K562 (cell line): ENCODE measurements at regions not wholly inside any gene's neighbourhood (a gene's known extent, or its start where the extent isn't known, plus 50 kb on each side); places are given as distances from the start of the nearest gene placed in this dataset.

Experiments
- ATAC-seq: fragments of 200-7000 bp; cut with Tn5 transposase; 3 replicates; pipeline ENCODE4 v1.9.1; 2020; ENCODE audit warnings: moderate library complexity
- BruUV-seq: library from RNA; stranded (reverse); fragments of 400-500 nt; replicated peaks from 2 replicates; lab custom pipeline; 2021; lab: Mats Ljungman, UMichigan
- CTCF ChIA-PET: fragments of 300-600 bp; formaldehyde crosslinking; extraction: SDS; loops from one replicate; lab custom pipeline; 2021; ENCODE audit warnings: low intra/inter-chr PET ratio; lab: Yijun Ruan, JAX
- POLR2A ChIA-PET: fragments of 300-600, 350-650 bp; sonication (Branson Sonifier 250); formaldehyde crosslinking; extraction: SDS; loops from one replicate; lab custom pipeline; 2021; ENCODE audit warnings: antibody characterized with exemption, inconsistent platforms; lab: Yijun Ruan, JAX
- DNase-seq, 4 experiments: peaks; one replicate each; pipeline versions ENCODE4 v3.0.0 to v3.0.0-alpha.2; 2011 to 2018; ENCODE audit warnings: low spot score in 3 of 4, mixed read lengths in 3 of 4; ENCODE audit errors: extremely low read depth in 1 of 4
- FAIRE-seq: peaks from 2 replicates; lab custom pipeline; 2011; peaks lifted over from hg19 to GRCh38; lab: Jason Lieb, UNC
- H2AFZ ChIP-seq: 2 replicates; pipeline ENCODE4 v1.6.0; 2011; ENCODE audit warnings: low read depth, low read length, control low read depth, inconsistent platforms
- H3K27ac ChIP-seq: fragments of 200-600 bp; 3 replicates; pipeline ENCODE4 v1.8.0; 2011; ENCODE audit warnings: low read depth, mild to moderate bottlenecking, control low read depth, inconsistent platforms, low read length, moderate library complexity, mixed read lengths; ENCODE audit errors: extremely low read depth
- H3K27me3 ChIP-seq, 2 experiments: fragments of 300-600 bp in 1 of 2; 2 replicates in 1 of 2; 3 replicates in 1 of 2; pipeline versions ENCODE4 v1.6.0 to v1.8.0; 2011; ENCODE audit warnings: inconsistent platforms in 2 of 2, low read length in 2 of 2, mild to moderate bottlenecking in 1 of 2, mixed read lengths in 1 of 2, moderate library complexity in 1 of 2; ENCODE audit not compliant: control insufficient read depth in 2 of 2, insufficient read depth in 2 of 2
- H3K36me3 ChIP-seq: fragments of 300-600 bp; 3 replicates; pipeline ENCODE4 v1.8.0; 2011; ENCODE audit warnings: mild to moderate bottlenecking, low read length, inconsistent platforms; ENCODE audit not compliant: control insufficient read depth, insufficient read depth
- H3K4me1 ChIP-seq, 2 experiments: fragments of 200-600 bp in 1 of 2; replicated peaks in 1 of 2; 2 replicates in 1 of 2; 3 replicates in 1 of 2; pipeline versions ENCODE4 v1.5.1 to v1.8.0; 2011; ENCODE audit warnings: inconsistent platforms in 2 of 2, low read length in 2 of 2, mild to moderate bottlenecking in 1 of 2, mixed read lengths in 1 of 2, moderate library complexity in 1 of 2; ENCODE audit not compliant: control insufficient read depth in 2 of 2, insufficient read depth in 2 of 2
- H3K4me2 ChIP-seq: 2 replicates; pipeline ENCODE4 v1.6.1; 2011; ENCODE audit warnings: low read length, control low read depth, inconsistent platforms, mixed read lengths; ENCODE audit not compliant: insufficient read depth
- H3K4me3 ChIP-seq: fragments of 200-600 bp; sonication (generic), shearing (Covaris generic); 2 replicates; pipeline ENCODE4 v1.5.1; 2016; ENCODE audit warnings: control low read depth, inconsistent platforms
- H3K79me2 ChIP-seq: fragments of 200-600 bp; 3 replicates; pipeline ENCODE4 v1.8.0; 2011; ENCODE audit warnings: low read length, inconsistent platforms; ENCODE audit not compliant: control insufficient read depth, insufficient read depth
- H3K9ac ChIP-seq, 2 experiments: 2 replicates each; pipeline versions ENCODE4 v1.6.0 to v1.6.1; 2011; ENCODE audit warnings: low read depth in 2 of 2, low read length in 2 of 2, control low read depth in 1 of 2, inconsistent platforms in 1 of 2, mild to moderate bottlenecking in 1 of 2, mixed read lengths in 1 of 2; ENCODE audit not compliant: insufficient read depth in 1 of 2
- H3K9me1 ChIP-seq: one replicate; pipeline ENCODE4 v1.6.0; 2011; ENCODE audit warnings: inconsistent platforms, mild to moderate bottlenecking, low read length, moderate library complexity; ENCODE audit not compliant: control insufficient read depth, insufficient read depth
- H3K9me3 ChIP-seq: replicated peaks from 2 replicates; pipeline ENCODE4 v1.5.1; 2011; ENCODE audit warnings: low read depth, low read length, inconsistent platforms; ENCODE audit not compliant: control insufficient read depth, insufficient read depth
- H4K20me1 ChIP-seq: replicated peaks from 2 replicates; pipeline ENCODE4 v1.6.1; 2011; ENCODE audit warnings: low read length, inconsistent platforms, mixed read lengths; ENCODE audit not compliant: control insufficient read depth, insufficient read depth
- CHD4 ChIP-seq: fragments of 200-600 bp; sonication (generic); IDR thresholded peaks from 3 replicates; pipeline ENCODE4 v1.6.1; 2012; ENCODE audit warnings: low read depth, mild to moderate bottlenecking, mixed read lengths, low read length, inconsistent platforms; ENCODE audit not compliant: insufficient read depth, insufficient replicate concordance, poor library complexity, severe bottlenecking
- EP400 ChIP-seq: fragments of 450-650 bp; IDR thresholded peaks from 2 replicates; pipeline ENCODE4 v1.6.1; 2017; ENCODE audit warnings: antibody characterized with exemption, mild to moderate bottlenecking, moderate library complexity
- KLF16 ChIP-seq: IDR thresholded peaks from 2 replicates; pipeline ENCODE4 v1.6.1; 2016; ENCODE audit warnings: antibody characterized with exemption
- MLLT1 ChIP-seq, 2 experiments: fragments of 450-650 bp; IDR thresholded peaks; 2 replicates each; pipeline ENCODE4 v1.6.1; 2016
- PHB ChIP-seq: fragments of 250-450 bp; sonication (Bioruptor Pico); IDR thresholded peaks from 2 replicates; pipeline ENCODE4 v1.5.0; 2021
- SUPT5H ChIP-seq: fragments of 450-650 bp; IDR thresholded peaks from 2 replicates; pipeline ENCODE4 v1.6.1; 2016
- ZNF217 ChIP-seq: sonication (generic); formaldehyde crosslinking; IDR thresholded peaks from 2 replicates; pipeline ENCODE4 v1.8.0; 2022; ENCODE audit warnings: mild to moderate bottlenecking, missing genetic modification reagents
- ZNF398 ChIP-seq: fragments of 250-450 bp; sonication (Bioruptor Pico); IDR thresholded peaks from 2 replicates; pipeline ENCODE4 v1.8.0; 2021; ENCODE audit warnings: moderate library complexity, mild to moderate bottlenecking, inconsistent platforms
- ZNF407 ChIP-seq: fragments of 450-650 bp; IDR thresholded peaks from 2 replicates; pipeline ENCODE4 v1.6.1; 2016; ENCODE audit warnings: low read depth
- WGBS: fragments of 100-300 bp; shearing (Covaris generic); methylation state at CpG from one replicate; pipeline ENCODE4 v1.1.6; 2016; ENCODE audit warnings: low coverage, mixed read lengths; ENCODE audit not compliant: insufficient coverage; ENCODE audit errors: missing lambda C conversion rate; 5-methylcytosine and 5-hydroxymethylcytosine counted together
- in situ Hi-C: fragments of 300-500 bp; cut with MboI; formaldehyde crosslinking; loops from 4 replicates; pipeline ENCODE4 v1.15.0; 2018; ENCODE audit warnings: inconsistent platforms, mixed read lengths
- intact Hi-C: fragments of 100-400 bp; cut with micrococcal nuclease; formaldehyde crosslinking; loops from 2 replicates; pipeline ENCODE4 v1.14.2; 2022

GRCh38 chr18:2325308-2325849 lies 245.9 kb downstream of the METTL4 start:
- CTCF ChIA-PET = no interaction called here
- ATAC-seq = peak; percentile 93
- peak; percentile 97 for TF ChIP-seq KLF16
- no peak for TF ChIP-seq PHB (CRISPR knock-in tag)
- TF ChIP-seq ZNF398 (CRISPR knock-in tag) = no peak
- peak; percentile 69 for TF ChIP-seq EP400
- TF ChIP-seq CHD4 = no peak
- peak in 1 of 2 experiments; percentile 88; a peak in 2 of 4 replicates for TF ChIP-seq MLLT1 (IDR thresholded peaks at IDR 0.05)
- no peak for TF ChIP-seq ZNF407
- no peak for TF ChIP-seq ZNF217 (CRISPR knock-in tag)
- TF ChIP-seq SUPT5H = no peak

More at GRCh38 chr18:2325308-2325849, 245.9 kb downstream of the METTL4 start:
- peak; percentile 37 to 91 (median 57) for DNase-seq
- Histone ChIP-seq H3K9ac (peak overlapping the region in 1 of 2 experiments; percentile 31; a peak in 2 of 4 replicates), H3K36me3 (no peaks in the 10 kb centered on the region), H3K27ac (peak overlapping the region; percentile 62), H3K4me1 (peaks cover 4 to 30% of the 10 kb centered on the region in 2 experiments; a peak in 4 of 5 replicates), H2AFZ (peak overlapping the region; percentile 75), H3K4me2 (peak overlapping the region; percentile 26; the same call in 1 of the 2 replicates), H3K27me3 (no peaks in the 10 kb centered on the region), H3K9me1 (no peaks in the 10 kb centered on the region), H3K9me3 (peaks cover 6% of the 10 kb centered on the region), H4K20me1 (no peaks in the 10 kb centered on the region), H3K4me3 (no peak overlapping the region), H3K79me2 (no peaks in the 10 kb centered on the region)
- in situ Hi-C loops (no loop called here), intact Hi-C loops (loop anchor here (1.0 to 5.0 kb wide), 2 partner anchors 22 to 332 kb away; partner anchors contain the start of gene SMCHD1)
- BruUV-seq = no TSS peak
- 0% methylated on average over 4 of the region's 4 CpGs for WGBS
- peak; percentile 92 for FAIRE-seq
- POLR2A ChIA-PET = interaction anchor here (0.5 to 2.6 kb wide), 17 partner anchors 11 to 1648 kb away, joined by 3 to 16 read pairs (median 3); no protein-coding TSS in a partner anchor
